ENCODE measurements at regions not wholly inside any gene's neighbourhood (a gene's known extent, or its start where the extent isn't known, plus 50 kb on each side); places are given as distances from the start of the nearest gene placed in this dataset.
"Not testable (repeated sequence)": the region's sequence is repeated elsewhere in the genome, so short reads cannot be mapped to it uniquely, and the experiment has no call there.

GRCh38 chr6:74946961-74947360 is 258.9 kb downstream of the COL12A1 start:
- no peak for FAIRE-seq

- no peak for FAIRE-seq
Measured at GRCh38 chr6:74942130-74942529, 263.7 kb downstream of the COL12A1 start.

GRCh38 chr6:74941424-74941823 is 264.4 kb downstream of the COL12A1 start:
- FAIRE-seq = no peak

- no peak for FAIRE-seq
Measured at GRCh38 chr6:74939721-74940620, 265.9 kb downstream of the COL12A1 start.

GRCh38 chr6:74939151-74939708 is 266.6 kb downstream of the COL12A1 start:
- no peak for FAIRE-seq

- no peak for FAIRE-seq
Measured at GRCh38 chr6:74937936-74938335, 267.9 kb downstream of the COL12A1 start.

- FAIRE-seq = no peak
Measured at GRCh38 chr6:74936886-74937285, 269.0 kb downstream of the COL12A1 start.

- no peak for FAIRE-seq
Measured at GRCh38 chr6:74932232-74932888, 273.5 kb downstream of the COL12A1 start.

- no peak for FAIRE-seq
Measured at GRCh38 chr6:74931558-74931957, 274.3 kb downstream of the COL12A1 start.

GRCh38 chr6:74928203-74928602 is 277.6 kb downstream of the COL12A1 start:
- no peak for FAIRE-seq

- no peak for FAIRE-seq
Measured at GRCh38 chr6:74927299-74927698, 278.6 kb downstream of the COL12A1 start.

- no peak for FAIRE-seq
Measured at GRCh38 chr6:74925683-74926082, 280.2 kb downstream of the COL12A1 start.

- no peak for FAIRE-seq
Measured at GRCh38 chr6:74914888-74915287, 291.0 kb downstream of the COL12A1 start.

GRCh38 chr6:74912234-74912633 is 293.6 kb downstream of the COL12A1 start:
- no peak for FAIRE-seq

GRCh38 chr6:74902846-74903245 is 303.0 kb downstream of the COL12A1 start:
- no peak for FAIRE-seq

- no peak for FAIRE-seq
Measured at GRCh38 chr6:74902089-74902488, 303.8 kb downstream of the COL12A1 start.

GRCh38 chr6:74901576-74901975 is 304.3 kb downstream of the COL12A1 start:
- no peak for FAIRE-seq

GRCh38 chr6:74899416-74899815 is 306.4 kb downstream of the COL12A1 start:
- FAIRE-seq = no peak

- FAIRE-seq = no peak
Measured at GRCh38 chr6:74892091-74892490, 313.8 kb downstream of the COL12A1 start.

- FAIRE-seq = no peak
Measured at GRCh38 chr6:74891349-74891831, 314.5 kb downstream of the COL12A1 start.

GRCh38 chr6:74889635-74890034 is 316.2 kb downstream of the COL12A1 start:
- no peak for FAIRE-seq

- not testable (repeated sequence) for FAIRE-seq
Measured at GRCh38 chr6:74888741-74889140, 317.1 kb downstream of the COL12A1 start.

GRCh38 chr6:74879976-74880375 is 325.9 kb downstream of the COL12A1 start:
- no peak for FAIRE-seq

GRCh38 chr6:74879234-74879633 is 326.6 kb downstream of the COL12A1 start:
- FAIRE-seq = no peak

All from G401.6 (cell line).